Fibroblast of lung (primary cell): ENCODE measurements at regions not wholly inside any gene's neighbourhood (a gene's known extent, or its start where the extent isn't known, plus 50 kb on each side); places are given as distances from the start of the nearest gene placed in this dataset.

Source experiments
- EZH2 ChIP-seq: IDR thresholded peaks from 2 replicates; pipeline ENCODE4 v1.5.1; 2012; ENCODE audit warnings: low read length, control low read depth, mild to moderate bottlenecking; ENCODE audit errors: missing control alignments
- TF ChIP-seq, protein P1 (sequence below), 2 donors: IDR thresholded peaks in 1 of 2; conservative IDR thresholded peaks in 1 of 2; 1 replicate in 1 of 2; 2 replicates in 1 of 2; pipeline ENCODE4 v1.5.1; 2011 to 2012; ENCODE audit warnings: low read length in 2 of 2, control low read depth in 1 of 2, inconsistent platforms in 1 of 2, low read depth in 1 of 2, mild to moderate bottlenecking in 1 of 2

GRCh38 chrX:134712272-134712671 lies 54.0 kb upstream of the PLAC1 start:
- TF ChIP-seq, protein P1, sequence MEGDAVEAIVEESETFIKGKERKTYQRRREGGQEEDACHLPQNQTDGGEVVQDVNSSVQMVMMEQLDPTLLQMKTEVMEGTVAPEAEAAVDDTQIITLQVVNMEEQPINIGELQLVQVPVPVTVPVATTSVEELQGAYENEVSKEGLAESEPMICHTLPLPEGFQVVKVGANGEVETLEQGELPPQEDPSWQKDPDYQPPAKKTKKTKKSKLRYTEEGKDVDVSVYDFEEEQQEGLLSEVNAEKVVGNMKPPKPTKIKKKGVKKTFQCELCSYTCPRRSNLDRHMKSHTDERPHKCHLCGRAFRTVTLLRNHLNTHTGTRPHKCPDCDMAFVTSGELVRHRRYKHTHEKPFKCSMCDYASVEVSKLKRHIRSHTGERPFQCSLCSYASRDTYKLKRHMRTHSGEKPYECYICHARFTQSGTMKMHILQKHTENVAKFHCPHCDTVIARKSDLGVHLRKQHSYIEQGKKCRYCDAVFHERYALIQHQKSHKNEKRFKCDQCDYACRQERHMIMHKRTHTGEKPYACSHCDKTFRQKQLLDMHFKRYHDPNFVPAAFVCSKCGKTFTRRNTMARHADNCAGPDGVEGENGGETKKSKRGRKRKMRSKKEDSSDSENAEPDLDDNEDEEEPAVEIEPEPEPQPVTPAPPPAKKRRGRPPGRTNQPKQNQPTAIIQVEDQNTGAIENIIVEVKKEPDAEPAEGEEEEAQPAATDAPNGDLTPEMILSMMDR (conservative IDR thresholded peaks at IDR 0.05 in 1 of 2, IDR thresholded peaks at IDR 0.05 in 1 of 2; ENCODE audit: low read depth in 1 of 2, low read length in 2 of 2) = no peak
- no peak for TF ChIP-seq EZH2
